ENCODE measurements at regions not wholly inside any gene's neighbourhood (a gene's known extent, or its start where the extent isn't known, plus 50 kb on each side); places are given as distances from the start of the nearest gene placed in this dataset.
"Not testable (repeated sequence)": the region's sequence is repeated elsewhere in the genome, so short reads cannot be mapped to it uniquely, and the experiment has no call there.

GRCh38 chr1:47687631-47688460 is 250.0 kb downstream of the FOXD2 start:
- no peak for DNase-seq (ENCODE audit: low read depth)
- no peak overlapping the region for H3K4me3 ChIP-seq (ENCODE audit: low read depth, low read length)
- in situ Hi-C loops (cut with HindIII; ENCODE audit: low sequenced_read_pairs) = no loop called here
- TF ChIP-seq CTCF (IDR thresholded peaks at IDR 0.05; ENCODE audit: low read depth, low read length, missing control alignments) = no peak

GRCh38 chr1:47688461-47689296 is 250.8 kb downstream of the FOXD2 start:
- TF ChIP-seq CTCF (IDR thresholded peaks at IDR 0.05; ENCODE audit: low read depth, low read length, missing control alignments) = no peak
- in situ Hi-C loops (cut with HindIII; ENCODE audit: low sequenced_read_pairs) = no loop called here
- no peak for DNase-seq (ENCODE audit: low read depth)
- no peak overlapping the region for H3K4me3 ChIP-seq (ENCODE audit: low read depth, low read length)

GRCh38 chr1:47689894-47690293 is 252.1 kb downstream of the FOXD2 start:
- TF ChIP-seq CTCF (IDR thresholded peaks at IDR 0.05; ENCODE audit: low read depth, low read length, missing control alignments) = no peak
- DNase-seq (ENCODE audit: low read depth) = no peak
- in situ Hi-C loops (cut with HindIII; ENCODE audit: low sequenced_read_pairs) = no loop called here
- no peak overlapping the region for H3K4me3 ChIP-seq (ENCODE audit: low read depth, low read length)

- in situ Hi-C loops (cut with HindIII; ENCODE audit: low sequenced_read_pairs) = no loop called here
- no peak for DNase-seq (ENCODE audit: low read depth)
- no peak overlapping the region for H3K4me3 ChIP-seq (ENCODE audit: low read depth, low read length)
- TF ChIP-seq CTCF (IDR thresholded peaks at IDR 0.05; ENCODE audit: low read depth, low read length, missing control alignments) = no peak
Observed at GRCh38 chr1:47690341-47691250, 252.8 kb downstream of the FOXD2 start.

GRCh38 chr1:47691293-47691692 is 253.4 kb downstream of the FOXD2 start:
- H3K4me3 ChIP-seq (ENCODE audit: low read depth, low read length); DNase-seq (ENCODE audit: low read depth); in situ Hi-C loops (cut with HindIII; ENCODE audit: low sequenced_read_pairs): not testable (repeated sequence)

- no peak for TF ChIP-seq CTCF (IDR thresholded peaks at IDR 0.05; ENCODE audit: low read depth, low read length, missing control alignments)
- no peak overlapping the region for H3K4me3 ChIP-seq (ENCODE audit: low read depth, low read length)
- in situ Hi-C loops (cut with HindIII; ENCODE audit: low sequenced_read_pairs) = no loop called here
- DNase-seq (ENCODE audit: low read depth) = no peak
Observed at GRCh38 chr1:47692196-47692595, 254.4 kb downstream of the FOXD2 start.
